NOMO-1 treated with dmso at 0.1 percent for 144 hours (cell line): ENCODE measurements at regions not wholly inside any gene's neighbourhood (a gene's known extent, or its start where the extent isn't known, plus 50 kb on each side); places are given as distances from the start of the nearest gene placed in this dataset.

Experiments used
- DNase-seq: peaks from one replicate; lab custom pipeline; 2025; ENCODE audit not compliant: unreplicated experiment; lab: John Stamatoyannopoulos, UW

GRCh38 chr6:119584088-119584487 lies 234.5 kb upstream of the MAN1A1 start:
- no peak for DNase-seq

DNA sequence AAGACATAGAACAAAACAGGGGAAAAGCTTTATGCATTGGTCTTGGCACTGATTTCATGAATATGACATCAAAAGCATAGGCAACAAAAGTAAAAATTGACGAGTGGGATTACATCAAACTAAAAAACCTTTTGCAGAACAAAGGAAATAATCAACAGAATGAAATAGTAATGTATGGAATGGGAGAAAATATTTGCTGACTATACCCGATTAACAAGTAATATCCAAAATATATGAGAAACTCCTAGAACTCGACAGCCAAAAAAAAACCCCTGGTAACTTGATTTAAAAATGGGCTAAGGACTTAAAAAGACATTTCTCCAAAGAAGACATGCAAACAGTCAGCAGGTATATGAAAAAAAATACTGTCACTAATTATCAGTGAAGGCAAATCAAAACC lies 231.7 kb upstream of the MAN1A1 start:
- no peak for DNase-seq

GRCh38 chr6:119575721-119576120 lies 226.2 kb upstream of the MAN1A1 start:
- no peak for DNase-seq

GRCh38 chr6:119568580-119568979 lies 219.0 kb upstream of the MAN1A1 start:
- DNase-seq: no peak

- DNase-seq: no peak
Measured at GRCh38 chr6:119566546-119567260, 217.1 kb upstream of the MAN1A1 start.

- no peak for DNase-seq
Measured at GRCh38 chr6:119565893-119566292, 216.3 kb upstream of the MAN1A1 start.

- DNase-seq: no peak
Measured at GRCh38 chr6:119562168-119562567, 212.6 kb upstream of the MAN1A1 start.

DNA sequence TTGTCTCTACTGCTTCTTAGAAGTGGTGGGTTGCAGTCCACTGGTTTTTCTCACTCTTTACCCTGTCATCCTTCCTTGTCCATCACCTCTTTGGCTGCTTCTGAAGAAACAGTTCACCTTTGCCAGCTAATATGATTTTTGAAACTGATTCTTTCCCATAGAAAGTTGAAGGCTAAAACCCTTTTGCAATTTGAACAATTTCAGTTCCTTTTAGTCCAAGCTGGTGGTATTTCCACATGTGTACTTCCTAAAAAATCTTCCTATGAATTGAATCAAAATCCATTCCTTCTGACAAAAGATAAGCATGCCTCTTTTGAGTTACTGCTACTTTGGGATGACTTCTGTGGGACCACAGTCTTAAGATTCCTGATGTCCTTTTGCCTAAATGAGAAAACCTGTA lies 210.0 kb upstream of the MAN1A1 start:
- no peak for DNase-seq

DNA sequence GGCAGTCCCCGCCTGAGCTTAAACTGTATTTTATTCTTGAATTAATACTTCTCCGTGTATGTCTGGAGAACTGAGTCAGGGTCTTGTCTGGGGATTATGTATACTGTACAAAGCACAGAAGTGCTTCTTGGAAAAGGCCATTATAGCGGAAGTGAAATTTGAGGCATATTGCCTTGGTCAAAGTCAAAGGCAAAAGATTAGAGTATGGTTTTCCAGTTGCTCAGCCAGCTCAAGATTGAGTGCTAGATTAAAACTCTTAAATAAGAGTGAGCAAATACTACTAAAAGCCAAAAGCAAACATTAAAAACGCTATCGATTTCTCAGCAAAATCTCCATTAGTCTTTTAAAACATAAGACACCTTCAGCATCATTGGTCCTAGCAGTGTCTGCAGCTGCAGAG lies 207.7 kb upstream of the MAN1A1 start:
- DNase-seq: no peak

DNA sequence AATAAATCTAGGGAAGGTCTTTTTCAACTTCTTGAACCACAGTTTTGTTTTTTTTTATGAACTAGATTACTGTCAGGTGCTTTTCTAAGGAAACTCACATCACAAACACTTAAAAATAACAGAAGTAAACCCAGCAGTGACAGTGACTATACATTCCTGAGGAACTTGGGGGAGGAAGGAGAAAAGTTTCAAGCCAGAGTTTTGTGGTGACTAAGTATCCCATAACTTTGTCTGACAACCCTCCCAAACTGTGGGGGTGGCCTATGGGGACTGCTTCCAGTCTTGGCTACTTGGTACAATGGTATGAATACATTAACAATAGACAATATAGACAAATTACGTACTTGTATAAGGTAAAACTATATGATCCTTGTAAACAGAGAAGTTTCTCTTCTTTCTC lies 202.5 kb upstream of the MAN1A1 start:
- no peak for DNase-seq

- DNase-seq: no peak
Measured at GRCh38 chr6:119547024-119547423, 197.5 kb upstream of the MAN1A1 start.

GRCh38 chr6:119545245-119545644 lies 195.7 kb upstream of the MAN1A1 start:
- DNase-seq: no peak

DNA sequence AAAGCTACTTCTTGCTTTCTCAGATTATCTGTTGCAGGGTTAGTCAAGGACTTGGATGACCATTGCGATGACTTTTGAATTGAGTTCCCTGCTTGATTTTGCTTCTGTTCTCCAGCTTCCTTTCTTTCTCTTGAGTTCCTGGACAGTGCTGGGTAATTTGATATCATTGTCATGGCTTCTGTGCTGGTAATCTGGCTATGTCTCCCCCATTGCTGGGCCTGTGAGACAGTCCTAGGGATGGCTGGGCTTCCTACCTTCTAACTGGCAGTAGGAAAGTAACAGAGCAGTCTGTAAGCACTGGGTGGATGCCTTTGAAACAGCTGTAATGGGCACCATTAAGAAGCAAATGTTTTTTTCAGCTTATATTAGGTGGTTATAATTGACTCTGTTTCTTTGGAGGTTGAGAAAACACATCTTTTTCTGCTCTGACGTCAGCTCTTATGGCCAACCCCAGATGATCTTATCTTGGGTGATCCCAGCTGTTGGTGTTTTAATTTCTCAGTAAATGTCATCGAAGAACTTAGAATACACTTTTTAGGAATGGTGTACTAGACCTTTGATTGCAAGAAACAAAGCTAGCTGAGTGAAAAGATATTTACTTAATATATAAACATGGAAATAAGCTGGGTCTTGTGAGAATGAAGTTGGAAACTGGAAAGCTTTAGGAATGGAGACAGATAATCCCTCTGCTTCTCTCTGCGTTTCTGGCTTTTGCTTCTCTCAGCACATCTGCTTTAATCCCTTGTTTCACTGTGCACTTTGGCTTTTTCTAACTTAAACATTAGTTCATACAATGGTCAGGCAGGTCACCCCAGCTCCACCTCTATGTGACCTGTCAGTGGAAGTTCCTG lies 195.0 kb upstream of the MAN1A1 start:
- no peak for DNase-seq

DNA sequence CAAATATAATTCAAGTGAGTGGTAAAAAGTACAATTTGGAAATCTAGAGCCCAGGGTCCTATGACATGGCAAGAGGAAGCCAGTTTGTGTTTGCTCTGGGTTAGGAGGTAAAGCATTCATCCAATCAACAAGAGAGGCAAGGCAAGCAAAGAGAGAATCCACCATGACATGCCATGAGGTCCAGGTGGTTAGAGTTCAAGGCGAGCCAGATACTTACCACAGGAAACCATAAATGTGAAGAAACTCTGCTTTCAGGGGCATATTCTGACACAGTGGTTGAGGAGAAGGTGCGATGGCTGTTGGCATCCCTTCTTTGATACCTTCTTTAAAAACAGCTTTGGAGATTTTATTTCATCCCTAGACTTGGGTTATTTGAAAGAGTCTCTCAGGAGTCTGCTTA lies 193.8 kb upstream of the MAN1A1 start:
- DNase-seq: no peak

DNA sequence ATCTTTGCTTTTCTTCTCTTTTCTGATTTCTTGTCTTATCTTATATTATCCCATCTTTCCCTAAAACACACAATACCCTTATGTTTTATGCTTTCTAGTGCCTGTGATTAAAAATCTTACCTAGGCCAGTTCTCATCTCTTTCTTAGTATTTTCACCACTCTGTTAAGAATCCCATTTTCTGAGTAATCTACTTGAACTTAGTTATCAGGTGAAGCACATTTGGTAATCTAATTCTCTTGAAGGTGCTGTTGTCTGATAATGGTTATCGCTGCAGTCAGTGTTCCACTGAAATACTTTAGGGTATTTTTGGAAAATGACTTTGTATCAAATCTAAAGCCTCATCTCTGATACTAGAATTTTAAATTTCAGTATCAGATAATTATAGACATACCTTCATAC lies 192.5 kb upstream of the MAN1A1 start:
- DNase-seq: no peak

GRCh38 chr6:119541132-119541905 lies 191.8 kb upstream of the MAN1A1 start:
- DNase-seq: no peak

DNA sequence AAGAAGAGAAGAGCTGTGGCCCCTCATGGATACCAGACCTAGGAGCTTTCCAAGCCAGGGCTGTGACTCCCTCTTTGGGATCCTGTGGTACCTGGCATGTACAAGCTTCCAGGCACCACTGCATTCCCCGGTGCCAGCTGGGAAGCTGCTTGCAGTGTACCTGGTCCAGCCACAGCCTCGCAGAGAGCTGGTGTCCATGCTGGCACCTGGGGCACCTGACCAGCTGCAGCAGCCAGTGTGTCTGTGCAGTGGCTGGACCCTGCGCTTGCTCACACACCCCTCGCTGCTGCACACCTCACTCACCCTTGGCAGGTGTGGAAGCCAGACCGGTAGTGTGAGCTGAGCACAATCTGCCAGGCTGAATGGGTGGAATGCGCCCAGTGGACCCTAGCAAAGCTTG lies 190.9 kb upstream of the MAN1A1 start:
- no peak for DNase-seq

DNA sequence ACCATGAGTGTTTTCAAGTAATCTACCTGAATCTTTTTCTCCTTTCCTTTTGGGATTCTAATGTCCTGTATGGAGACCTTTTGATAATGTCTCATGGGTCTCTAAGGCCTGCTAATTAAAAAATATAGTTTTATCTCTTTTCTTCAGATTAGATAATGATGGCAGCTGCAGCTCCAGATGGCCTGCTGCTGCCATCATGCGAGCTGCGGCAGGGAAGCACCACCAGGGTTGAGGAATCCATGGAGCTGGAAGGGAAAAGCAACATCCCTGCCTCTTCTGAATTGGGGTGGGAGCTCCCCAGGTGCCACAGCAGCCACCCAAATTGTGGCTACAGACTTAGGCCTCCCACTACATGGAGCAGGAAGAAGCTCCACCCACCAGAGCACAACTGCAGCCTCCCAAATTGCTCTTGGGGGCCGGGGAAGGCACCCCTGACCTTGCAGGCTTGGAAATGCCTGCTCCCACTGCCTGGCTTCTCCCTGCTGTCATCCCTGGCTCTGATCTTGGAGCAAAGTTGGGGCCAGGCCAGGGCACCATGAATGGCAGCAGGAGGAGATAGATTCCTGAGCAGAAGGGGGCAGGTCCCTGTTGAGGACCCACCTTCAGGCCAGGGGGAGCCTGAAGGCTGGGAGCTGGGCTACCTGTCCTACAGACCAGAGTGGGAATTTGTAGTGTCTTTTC lies 189.6 kb upstream of the MAN1A1 start:
- no peak for DNase-seq

DNA sequence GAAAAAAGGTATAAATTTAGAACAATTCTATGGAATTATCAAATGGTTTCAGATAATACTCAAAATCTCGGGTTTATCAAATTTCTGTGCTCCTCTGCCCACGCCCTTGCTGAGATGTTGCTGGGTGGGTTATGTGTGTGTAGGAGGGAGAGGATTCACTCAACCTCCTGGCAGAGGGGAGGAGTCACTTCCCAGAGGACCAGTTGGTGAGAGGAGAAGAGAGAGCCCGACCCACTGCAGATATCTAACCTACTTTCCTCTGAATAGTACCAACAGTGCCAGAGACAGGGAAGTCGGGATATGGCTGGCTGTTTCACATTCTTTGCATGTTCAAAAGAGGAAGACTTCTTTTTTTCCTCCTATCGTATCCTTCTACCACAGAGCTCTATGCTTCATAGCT lies 187.1 kb upstream of the MAN1A1 start:
- DNase-seq: no peak

- no peak for DNase-seq
Measured at GRCh38 chr6:119535332-119535731, 185.8 kb upstream of the MAN1A1 start.

- DNase-seq: no peak
Measured at GRCh38 chr6:119533603-119534279, 184.2 kb upstream of the MAN1A1 start.
